HEK293 (cell line): ENCODE measurements at regions not wholly inside any gene's neighbourhood (a gene's known extent, or its start where the extent isn't known, plus 50 kb on each side); places are given as distances from the start of the nearest gene placed in this dataset.
A peak's percentile ranks its signal among the peaks of the same experiment; 100 is the strongest.

ENCODE experiments used
- CTCF ChIA-PET: fragments of 350-600 bp; formaldehyde crosslinking; extraction: SDS; loops from one replicate; lab custom pipeline; 2021; ENCODE audit warnings: antibody characterized with exemption; lab: Yijun Ruan, JAX
- POLR2A ChIA-PET: fragments of 300-600 bp; formaldehyde crosslinking; extraction: SDS; loops from one replicate; lab custom pipeline; 2020; ENCODE audit warnings: antibody characterized with exemption, inconsistent platforms; lab: Yijun Ruan, JAX
- H3K27ac ChIP-seq: fragments of 200-500 bp; sonication (Bioruptor generic); 2 replicates; pipeline ENCODE4 v1.5.1; 2014; ENCODE audit warnings: low read depth, low read length, control low read depth, inconsistent platforms; ENCODE audit errors: extremely low read depth
- H3K36me3 ChIP-seq, 2 experiments: fragments of 200-500 bp in 1 of 2; sonication (Bioruptor generic) in 1 of 2; 1 replicate in 1 of 2; 2 replicates in 1 of 2; pipeline ENCODE4 v1.5.1; 2014 to 2017; ENCODE audit warnings: inconsistent platforms in 2 of 2, low read length in 2 of 2; ENCODE audit not compliant: control insufficient read depth in 2 of 2, insufficient read depth in 1 of 2
- H3K4me1 ChIP-seq: fragments of 200-500 bp; sonication (Bioruptor generic); 2 replicates; pipeline ENCODE4 v1.5.1; 2014; ENCODE audit warnings: mild to moderate bottlenecking, low read length, inconsistent platforms; ENCODE audit not compliant: control insufficient read depth, insufficient read depth
- H3K4me3 ChIP-seq: 2 replicates; pipeline ENCODE4 v1.5.1; 2011; ENCODE audit warnings: low read depth, mild to moderate bottlenecking, control low read depth, low read length, moderate library complexity
- H3K9me3 ChIP-seq: fragments of 200-500 bp; sonication (Bioruptor generic); 2 replicates; pipeline ENCODE4 v1.5.1; 2014; ENCODE audit warnings: low read depth, low read length, inconsistent platforms; ENCODE audit not compliant: control insufficient read depth, insufficient read depth
- ATF2 ChIP-seq: fragments of 450-650 bp; formaldehyde crosslinking; IDR thresholded peaks from 2 replicates; pipeline ENCODE4 v1.5.1; 2016; ENCODE audit warnings: missing biosample characterization, missing genetic modification characterization, low read depth
- CTCF ChIP-seq: fragments of 450-650 bp; formaldehyde crosslinking; IDR thresholded peaks from 2 replicates; pipeline ENCODE4 v1.5.1; 2016; ENCODE audit warnings: missing biosample characterization, missing genetic modification characterization
- ELK4 ChIP-seq: IDR thresholded peaks from 2 replicates; pipeline ENCODE4 v1.6.1; 2011; ENCODE audit warnings: mild to moderate bottlenecking, low read depth, low read length, borderline replicate concordance
- HOXA7 ChIP-seq: sonication (generic); formaldehyde crosslinking; IDR thresholded peaks from 2 replicates; pipeline ENCODE4 v1.8.1; 2022; ENCODE audit warnings: missing genetic modification reagents, borderline replicate concordance
- KLF1 ChIP-seq: fragments of 450-650 bp; formaldehyde crosslinking; IDR thresholded peaks from 2 replicates; pipeline ENCODE4 v1.5.1; 2016; ENCODE audit warnings: missing biosample characterization, missing genetic modification characterization
- OSR2 ChIP-seq: fragments of 450-650 bp; formaldehyde crosslinking; IDR thresholded peaks from 2 replicates; pipeline ENCODE4 v1.5.1; 2016; ENCODE audit warnings: missing biosample characterization, missing genetic modification characterization
- PBX3 ChIP-seq: sonication (generic); formaldehyde crosslinking; IDR thresholded peaks from 2 replicates; pipeline ENCODE4 v1.8.1; 2022; ENCODE audit warnings: mild to moderate bottlenecking, moderate library complexity, missing genetic modification reagents
- SALL2 ChIP-seq: fragments of 450-650 bp; formaldehyde crosslinking; IDR thresholded peaks from 2 replicates; pipeline ENCODE4 v1.5.0; 2017; ENCODE audit warnings: missing biosample characterization, mild to moderate bottlenecking, missing genetic modification characterization, borderline replicate concordance
- SCRT1 ChIP-seq: fragments of 450-650 bp; formaldehyde crosslinking; IDR thresholded peaks from 2 replicates; pipeline ENCODE4 v1.5.1; 2016; ENCODE audit warnings: missing biosample characterization, missing genetic modification characterization, borderline replicate concordance
- WT1 ChIP-seq: fragments of 450-650 bp; formaldehyde crosslinking; IDR thresholded peaks from 2 replicates; pipeline ENCODE4 v1.5.1; 2016; ENCODE audit warnings: missing biosample characterization, missing genetic modification characterization
- ZBTB21 ChIP-seq: fragments of 450-650 bp; formaldehyde crosslinking; IDR thresholded peaks from 2 replicates; pipeline ENCODE4 v1.5.1; 2017; ENCODE audit warnings: missing biosample characterization, missing genetic modification characterization
- ZIC2 ChIP-seq: fragments of 450-650 bp; formaldehyde crosslinking; IDR thresholded peaks from 2 replicates; pipeline ENCODE4 v1.5.1; 2016; ENCODE audit warnings: missing biosample characterization, missing genetic modification characterization
- ZNF121 ChIP-seq: fragments of 450-650 bp; formaldehyde crosslinking; IDR thresholded peaks from 2 replicates; pipeline ENCODE4 v1.5.1; 2016; ENCODE audit warnings: missing biosample characterization, missing genetic modification characterization
- ZNF157 ChIP-seq: fragments of 450-650 bp; formaldehyde crosslinking; IDR thresholded peaks from 2 replicates; pipeline ENCODE4 v1.5.1; 2016; ENCODE audit warnings: missing biosample characterization, missing genetic modification characterization
- ZNF175 ChIP-seq: fragments of 450-650 bp; formaldehyde crosslinking; IDR thresholded peaks from 2 replicates; pipeline ENCODE4 v1.5.1; 2016; ENCODE audit warnings: missing biosample characterization, missing genetic modification characterization
- ZNF433 ChIP-seq: fragments of 450-650 bp; formaldehyde crosslinking; IDR thresholded peaks from 2 replicates; pipeline ENCODE4 v1.5.1; 2016; ENCODE audit warnings: missing biosample characterization, missing genetic modification characterization, low read depth
- ZNF518A ChIP-seq: fragments of 450-650 bp; formaldehyde crosslinking; conservative IDR thresholded peaks from 2 replicates; pipeline ENCODE4 v1.5.1; 2016; ENCODE audit warnings: low read depth, missing biosample characterization, missing genetic modification characterization
- ZNF521 ChIP-seq: fragments of 450-650 bp; formaldehyde crosslinking; IDR thresholded peaks from 2 replicates; pipeline ENCODE4 v1.5.1; 2017; ENCODE audit warnings: missing biosample characterization, mild to moderate bottlenecking, missing genetic modification characterization
- ZNF560 ChIP-seq: fragments of 450-650 bp; formaldehyde crosslinking; IDR thresholded peaks from 2 replicates; pipeline ENCODE4 v1.5.1; 2017; ENCODE audit warnings: missing biosample characterization, missing genetic modification characterization, borderline replicate concordance
- ZNF571 ChIP-seq: fragments of 450-650 bp; formaldehyde crosslinking; IDR thresholded peaks from 2 replicates; pipeline ENCODE4 v1.5.0; 2017; ENCODE audit warnings: missing biosample characterization, missing genetic modification characterization
- ZNF596 ChIP-seq: fragments of 450-650 bp; IDR thresholded peaks from 2 replicates; pipeline ENCODE4 v1.5.0; 2018; ENCODE audit warnings: missing biosample characterization, mild to moderate bottlenecking, missing genetic modification characterization, moderate library complexity
- ZNF692 ChIP-seq: fragments of 450-650 bp; formaldehyde crosslinking; IDR thresholded peaks from 2 replicates; pipeline ENCODE4 v1.5.1; 2016; ENCODE audit warnings: missing biosample characterization, missing genetic modification characterization
- ZSCAN18 ChIP-seq: fragments of 450-650 bp; formaldehyde crosslinking; IDR thresholded peaks from 2 replicates; pipeline ENCODE4 v1.5.1; 2016; ENCODE audit warnings: missing biosample characterization, missing genetic modification characterization

- TF ChIP-seq ZNF596 (no peak), WT1 (tag by site-specific recombination) (no peak), ATF2 (tag by site-specific recombination) (no peak), OSR2 (tag by site-specific recombination) (no peak), ZNF560 (tag by site-specific recombination) (no peak), ZNF571 (tag by site-specific recombination) (no peak), KLF1 (tag by site-specific recombination) (no peak), SCRT1 (no peak), ZIC2 (tag by site-specific recombination) (no peak), ZBTB21 (tag by site-specific recombination) (peak; percentile 94)
Measured at GRCh38 chr17:63082952-63083351, 116.9 kb downstream of the TANC2 start (continued).

- POLR2A ChIA-PET, result no interaction called here
- CTCF ChIA-PET, result interaction anchor here (0.6 kb wide), 1 partner anchor 320 kb away, joined by 3 read pairs; no protein-coding TSS in a partner anchor
- TF ChIP-seq ZNF692 (tag by site-specific recombination) (no peak), ZNF521 (tag by site-specific recombination) (no peak), PBX3 (CRISPR knock-in tag) (no peak), ZNF157 (no peak), WT1 (tag by site-specific recombination) (no peak), HOXA7 (no peak), SALL2 (tag by site-specific recombination) (no peak), ZNF121 (tag by site-specific recombination) (no peak), ZNF433 (tag by site-specific recombination) (no peak), ZNF518A (tag by site-specific recombination) (no peak), ZNF175 (tag by site-specific recombination) (no peak), CTCF (tag by site-specific recombination) (no peak), ZSCAN18 (tag by site-specific recombination) (no peak), ELK4 (no peak)
Measured at GRCh38 chr17:63086483-63087185, 120.6 kb downstream of the TANC2 start.

More at GRCh38 chr17:63086483-63087185, 120.6 kb downstream of the TANC2 start:
- Histone ChIP-seq H3K27ac (no peak overlapping the region), H3K36me3 (no peaks in the 10 kb centered on the region), H3K9me3 (no peaks in the 10 kb centered on the region), H3K4me3 (no peak overlapping the region), H3K4me1 (no peaks in the 10 kb centered on the region)
